Stimulated activated naive CD4-positive, alpha-beta T cell treated with Interleukin-2 at 50 U/mL for 16 hours (primary cell): ENCODE measurements at regions not wholly inside any gene's neighbourhood (a gene's known extent, or its start where the extent isn't known, plus 50 kb on each side); places are given as distances from the start of the nearest gene placed in this dataset.

Experiments
- DNase-seq: peaks from one replicate; lab custom pipeline; 2025; lab: John Stamatoyannopoulos, UW

DNA sequence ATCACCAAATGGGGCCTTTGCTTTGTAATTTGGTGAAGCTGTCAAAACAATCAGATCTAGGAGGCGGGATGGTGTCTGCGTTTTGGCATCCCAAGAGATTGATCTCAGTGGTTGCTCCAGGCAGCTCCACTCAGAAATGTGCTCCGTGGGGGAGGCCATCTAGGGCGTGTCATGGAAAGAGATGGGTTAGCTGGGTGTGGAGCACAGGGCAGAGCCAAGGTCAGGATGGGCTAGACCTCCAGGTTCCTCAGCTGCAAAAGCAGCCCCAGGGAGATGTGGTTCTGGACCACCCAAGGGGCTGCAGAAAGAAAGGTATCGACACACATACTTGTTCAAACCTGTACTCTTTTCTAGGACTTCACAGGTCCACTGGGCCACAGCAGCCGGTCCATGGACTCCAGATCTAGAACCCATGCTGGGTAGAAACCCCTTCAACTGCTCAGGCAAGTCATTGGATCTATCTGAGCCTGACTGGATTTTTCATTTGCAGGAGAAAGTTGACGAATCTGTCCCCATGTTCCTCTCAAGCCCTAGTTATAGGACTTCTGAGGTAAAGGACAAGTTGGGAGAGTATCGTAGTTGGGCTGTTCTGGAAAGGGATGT, 270.2 kb upstream of the RPL38 start:
- no peak for DNase-seq

GRCh38 chr17:73933871-73934270, 269.6 kb upstream of the RPL38 start:
- no peak for DNase-seq

GRCh38 chr17:73934696-73935095, 268.8 kb upstream of the RPL38 start:
- no peak for DNase-seq

- no peak for DNase-seq
Observed at GRCh38 chr17:73936908-73937627, 266.4 kb upstream of the RPL38 start.

DNA sequence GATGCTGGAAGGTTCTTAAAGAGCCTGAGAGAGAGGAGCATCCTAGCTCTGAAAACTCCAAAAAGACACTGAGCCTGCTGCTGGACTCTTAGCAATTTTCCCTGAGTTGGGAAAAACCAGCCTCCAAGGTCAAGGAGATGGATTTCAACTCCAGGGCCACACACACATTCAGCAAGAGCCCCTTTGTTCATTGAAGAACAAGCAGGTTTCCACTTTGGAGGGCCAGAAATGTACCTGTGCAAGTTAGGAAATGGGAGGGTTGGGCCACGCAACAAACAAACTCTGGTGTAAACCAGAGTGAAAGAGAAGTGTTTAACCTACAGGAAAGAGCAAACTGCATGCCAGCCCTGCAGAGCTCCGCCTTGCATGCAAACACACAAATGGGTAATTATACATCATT, 264.8 kb upstream of the RPL38 start:
- no peak for DNase-seq

DNA sequence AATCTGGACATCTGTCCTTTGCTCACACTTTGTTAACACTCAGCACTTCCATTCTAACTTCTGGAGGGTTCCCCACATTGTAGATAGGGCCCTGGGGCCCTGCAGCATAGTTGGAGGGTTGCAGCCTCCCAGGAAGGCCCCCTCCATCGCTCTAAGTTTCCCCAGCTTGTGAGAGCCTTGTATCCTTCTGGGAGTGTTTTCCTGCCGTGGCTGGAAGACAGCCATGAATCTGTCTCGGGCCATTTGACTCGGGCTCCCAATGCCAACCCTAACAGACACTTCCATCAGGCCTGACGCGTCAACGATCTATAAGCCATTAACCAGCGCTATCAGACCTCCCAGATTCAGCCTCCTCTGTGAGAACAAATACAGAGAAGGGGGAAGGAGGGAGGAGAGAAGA, 263.7 kb upstream of the RPL38 start:
- DNase-seq: no peak

GRCh38 chr17:73940511-73940910, 263.0 kb upstream of the RPL38 start:
- DNase-seq: no peak

GRCh38 chr17:73941919-73942530, 261.5 kb upstream of the RPL38 start:
- DNase-seq: no peak

DNA sequence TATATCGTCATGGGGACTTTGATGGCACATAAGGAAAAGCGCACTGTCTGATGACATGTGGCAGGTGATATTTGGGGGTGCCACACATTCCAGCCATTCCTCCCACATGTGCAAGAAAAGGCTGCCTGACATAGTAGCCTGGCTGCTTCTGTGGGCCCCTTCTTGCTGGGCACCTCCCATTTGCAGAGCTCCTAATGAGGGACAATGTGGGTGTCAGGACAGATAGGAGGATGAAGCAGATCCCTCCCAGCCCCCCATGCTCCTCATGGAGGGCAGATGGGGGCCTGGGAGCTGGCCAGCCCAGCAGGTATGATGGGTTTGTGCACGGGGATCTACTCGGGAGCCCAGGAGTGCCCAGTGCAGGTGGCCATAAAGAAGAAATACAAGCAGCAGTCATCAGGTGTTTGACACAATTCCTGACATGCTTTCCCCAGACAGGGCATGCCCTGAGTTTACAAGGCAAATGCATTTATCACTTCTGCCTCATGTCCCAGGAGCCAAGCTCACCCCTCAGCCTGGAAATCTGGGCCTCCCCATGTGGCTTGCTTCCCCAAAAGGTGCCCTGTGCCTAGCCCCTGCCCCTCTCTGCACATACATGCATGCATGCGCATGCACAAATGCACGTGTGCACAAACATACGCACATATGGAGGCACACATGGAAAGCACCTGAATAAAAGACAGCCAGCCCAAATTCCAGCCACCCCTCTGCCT, 260.6 kb upstream of the RPL38 start:
- DNase-seq: no peak

DNA sequence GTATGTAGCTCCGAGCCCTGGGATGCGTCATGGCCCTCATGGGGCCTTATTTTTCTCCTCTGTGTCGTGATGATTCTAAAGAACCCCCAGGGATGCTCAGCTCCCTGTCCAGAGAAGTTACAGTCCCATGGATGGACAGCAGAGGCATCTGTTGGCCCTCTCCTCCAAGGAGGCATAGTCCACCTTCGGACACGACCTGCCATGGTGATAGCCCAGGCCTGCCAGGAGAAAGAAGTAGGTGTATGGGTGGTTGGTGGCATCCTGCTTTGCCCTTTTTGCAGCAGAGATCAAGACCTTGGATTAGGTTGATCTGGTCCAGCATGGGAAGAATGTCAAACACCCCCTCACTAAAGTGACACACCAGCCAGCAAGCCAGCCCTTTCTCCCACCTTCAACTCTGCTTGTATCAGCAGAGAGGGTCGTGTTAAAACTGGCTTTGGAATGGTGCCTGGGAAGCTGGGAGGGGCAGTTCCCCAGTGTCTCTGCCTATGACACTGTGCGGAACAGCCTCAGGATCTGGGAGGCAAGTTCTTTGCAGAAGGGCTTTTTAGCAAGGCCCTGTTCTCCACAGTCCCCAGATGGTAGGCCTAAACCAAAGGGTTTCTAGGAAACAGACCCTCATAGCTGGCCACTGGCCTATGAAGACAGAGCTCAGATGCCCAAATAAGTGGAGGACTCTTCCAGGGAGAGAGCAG, 259.9 kb upstream of the RPL38 start:
- DNase-seq: no peak

GRCh38 chr17:73944366-73944765, 259.1 kb upstream of the RPL38 start:
- DNase-seq: no peak

DNA sequence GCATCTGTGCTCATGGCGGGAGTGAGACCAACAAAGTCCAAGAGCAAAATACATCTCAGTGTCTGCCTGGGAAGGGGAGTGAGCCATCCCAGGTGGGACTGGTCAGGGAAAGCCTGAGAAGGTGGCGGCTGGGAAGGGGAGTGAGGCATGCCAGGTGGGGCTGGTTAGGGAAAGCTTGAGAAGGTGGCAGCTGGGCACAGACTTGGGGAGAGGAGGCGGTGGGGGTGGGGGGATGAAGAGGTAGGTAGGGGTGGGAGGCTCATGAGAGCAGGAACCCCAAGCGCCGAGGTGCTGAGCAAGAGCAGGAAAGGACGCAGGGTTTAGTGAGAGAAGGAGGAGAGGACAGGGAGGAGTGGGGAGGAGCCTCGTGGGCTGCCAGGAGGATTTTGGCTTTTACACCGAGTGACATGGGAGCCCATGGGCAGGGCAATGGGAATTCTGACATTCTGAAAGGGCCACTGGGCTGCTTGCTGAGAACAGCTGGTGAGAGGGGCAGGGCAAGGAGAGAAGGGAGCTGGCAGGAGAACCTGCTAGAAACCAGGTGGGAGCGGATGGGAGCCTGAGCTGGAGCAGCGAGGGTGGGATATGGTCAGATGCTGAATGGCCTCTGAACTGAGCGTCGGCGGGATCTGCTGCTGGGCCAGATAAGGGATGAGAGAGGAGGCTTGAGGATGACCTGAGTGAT, 256.1 kb upstream of the RPL38 start:
- no peak for DNase-seq

DNA sequence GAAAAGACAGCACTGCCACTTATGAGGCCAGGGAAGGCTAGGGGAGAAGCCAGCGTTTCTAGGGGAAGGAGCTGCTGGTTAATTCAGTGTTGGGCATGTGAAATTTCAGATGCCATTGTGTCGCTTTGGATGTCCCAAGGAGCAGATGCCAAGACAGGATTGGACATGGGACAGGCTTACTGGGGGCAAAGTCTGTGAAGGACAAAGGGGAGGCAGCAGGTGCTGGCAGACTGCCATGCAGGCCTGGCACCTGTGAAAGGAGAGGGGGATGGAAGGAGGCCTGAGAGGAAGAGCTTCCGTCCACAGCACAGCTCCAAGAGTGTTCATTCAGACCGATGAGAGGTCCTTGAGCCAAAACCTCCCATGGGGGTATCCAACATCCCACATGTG, 255.5 kb upstream of the RPL38 start:
- DNase-seq: no peak

- no peak for DNase-seq
Observed at GRCh38 chr17:73949903-73950592, 253.4 kb upstream of the RPL38 start.

GRCh38 chr17:73950593-73950914, 252.9 kb upstream of the RPL38 start:
- DNase-seq: no peak

GRCh38 chr17:73952082-73952479, 251.4 kb upstream of the RPL38 start:
- DNase-seq: no peak

- DNase-seq: no peak
Observed at GRCh38 chr17:73952480-73953205, 250.8 kb upstream of the RPL38 start.

DNA sequence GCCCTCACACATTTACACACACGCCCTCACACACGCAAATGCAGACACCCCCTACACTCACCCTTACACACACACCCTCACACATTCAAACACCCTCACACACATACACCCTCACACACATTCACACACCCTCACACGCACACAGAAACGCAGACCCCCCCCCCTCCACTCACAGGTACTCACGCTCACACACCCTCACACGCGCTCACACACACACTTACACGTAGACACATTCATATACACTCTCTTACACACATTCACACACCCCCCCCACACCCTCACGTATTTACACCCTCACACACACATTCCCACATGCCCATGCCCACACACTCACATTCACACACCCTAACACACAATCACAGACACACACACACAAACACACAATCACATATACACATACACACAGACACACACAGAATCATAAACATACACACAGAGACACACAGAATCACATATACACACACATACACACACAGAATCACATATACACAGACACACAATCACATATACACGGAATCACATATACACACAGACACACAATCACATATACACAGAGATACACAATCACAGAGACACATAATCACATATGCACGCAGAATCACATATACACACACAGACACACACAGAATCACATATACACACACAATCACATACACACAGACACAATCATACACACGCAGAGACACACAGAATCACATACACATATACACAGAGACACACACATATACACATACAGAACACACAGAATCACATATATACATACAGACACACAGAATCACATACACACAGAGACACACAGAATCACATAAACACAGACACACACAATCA, 250.1 kb upstream of the RPL38 start:
- no peak for DNase-seq

DNA sequence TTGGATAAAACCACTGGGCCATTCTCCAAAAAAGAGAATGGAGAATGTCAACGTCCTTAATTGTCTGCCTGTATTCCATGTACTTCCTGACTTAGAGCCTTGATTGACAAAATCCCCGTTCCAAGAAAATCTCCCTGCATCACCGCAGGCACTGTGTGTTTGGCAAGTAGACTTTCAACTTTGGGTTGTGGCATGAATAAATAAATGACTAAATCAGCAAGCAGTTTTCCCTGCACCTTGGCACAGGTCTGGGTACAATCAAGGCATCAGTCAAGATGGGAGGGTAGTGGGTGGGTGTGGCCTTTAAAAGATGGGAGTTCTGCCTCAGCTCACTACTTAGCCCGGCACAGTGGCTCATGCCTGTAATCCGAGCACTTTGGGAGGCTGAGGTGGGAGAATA, 248.5 kb upstream of the RPL38 start:
- no peak for DNase-seq

GRCh38 chr17:73955616-73956015, 247.9 kb upstream of the RPL38 start:
- no peak for DNase-seq
